ENCODE measurements at regions not wholly inside any gene's neighbourhood (a gene's known extent, or its start where the extent isn't known, plus 50 kb on each side); places are given as distances from the start of the nearest gene placed in this dataset.

DNA sequence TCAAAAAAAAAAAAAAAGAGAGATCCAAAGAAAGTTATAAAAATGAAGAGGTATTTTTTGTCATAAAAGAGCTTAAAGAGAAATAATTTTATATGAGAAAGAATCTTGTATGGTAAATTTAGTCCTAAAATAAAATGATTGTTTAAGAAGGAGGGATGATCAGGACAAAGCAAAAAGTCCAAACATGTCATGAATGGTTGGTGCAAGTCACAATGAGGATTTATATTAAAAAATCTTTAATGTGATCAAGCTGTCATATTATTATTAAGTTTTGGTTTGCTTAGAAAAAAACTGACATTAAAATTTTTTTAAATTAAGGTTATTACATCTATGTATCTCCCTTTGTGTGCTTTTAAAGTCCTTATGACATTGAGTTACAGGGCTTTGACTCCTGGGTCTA lies 220.4 kb downstream of the TMEM26 start:
- Mint-ChIP-seq H3K4me3 (no peak overlapping the region), H3K27ac (no peak overlapping the region), H3K27me3 (ENCODE audit: low read depth in 3 of 3) (peaks cover 0 to 4% (median 0%) of the 10 kb centered on the region in 3 donors), H3K4me1 (no peaks in the 10 kb centered on the region), H3K36me3 (no peaks in the 10 kb centered on the region), H3K9me3 (peaks cover 5 to 21% (median 13%) of the 10 kb centered on the region in 7 donors)
- no peaks in the 10 kb centered on the region for H3K36me3 ChIP-seq (replicated peaks in 1 of 2; ENCODE audit: control insufficient read depth in 1 of 2, insufficient read depth in 2 of 2, low read length in 2 of 2)
- no peak overlapping the region for H3K9ac ChIP-seq (ENCODE audit: insufficient read depth, low read length, poor library complexity, severe bottlenecking)
- H3K27me3 ChIP-seq (ENCODE audit: control insufficient read depth in 2 of 2, insufficient read depth in 2 of 2, low read length in 2 of 2) = no peaks in the 10 kb centered on the region
- no peak for DNase-seq
- no peak overlapping the region for H3K4me2 ChIP-seq (replicated peaks; ENCODE audit: extremely low read depth, low read length, poor library complexity, severe bottlenecking)
- no peak for TF ChIP-seq CTCF (IDR thresholded peaks at IDR 0.05)
- H3K27ac ChIP-seq (ENCODE audit: low read depth in 1 of 2, low read length in 2 of 2) = no peak overlapping the region
- H4K20me1 ChIP-seq (ENCODE audit: insufficient read depth, low read length) = no peaks in the 10 kb centered on the region
- H3K9me3 ChIP-seq (replicated peaks in 1 of 2; ENCODE audit: control insufficient read depth in 1 of 2, insufficient read depth in 1 of 2, low read length in 2 of 2) = peaks cover 0 to 13% of the 10 kb centered on the region in 2 donors
- H3K4me1 ChIP-seq (ENCODE audit: control insufficient read depth in 1 of 2, insufficient read depth in 2 of 2, low read length in 2 of 2) = no peaks in the 10 kb centered on the region
- intact Hi-C loops (cut with micrococcal nuclease) = no loop called here
- H3K4me3 ChIP-seq (replicated peaks in 1 of 3; ENCODE audit: low read depth in 2 of 3, low read length in 3 of 3) = no peak overlapping the region
- H2AFZ ChIP-seq (ENCODE audit: insufficient read depth, low read depth, low read length, poor library complexity, severe bottlenecking) = no peak overlapping the region
- H3K79me2 ChIP-seq (ENCODE audit: insufficient read depth, low read length) = no peaks in the 10 kb centered on the region

- no peak for DNase-seq
- no peak overlapping the region for H3K4me2 ChIP-seq (replicated peaks; ENCODE audit: extremely low read depth, low read length, poor library complexity, severe bottlenecking)
- H3K9ac ChIP-seq (ENCODE audit: insufficient read depth, low read length, poor library complexity, severe bottlenecking) = no peak overlapping the region
- Mint-ChIP-seq H3K27ac (no peak overlapping the region), H3K4me1 (no peaks in the 10 kb centered on the region), H3K9me3 (peaks cover 5 to 22% (median 18%) of the 10 kb centered on the region in 7 donors), H3K36me3 (no peaks in the 10 kb centered on the region), H3K27me3 (ENCODE audit: low read depth in 3 of 3) (peaks cover 0 to 2% (median 1%) of the 10 kb centered on the region in 3 donors), H3K4me3 (no peak overlapping the region)
- no peaks in the 10 kb centered on the region for H4K20me1 ChIP-seq (ENCODE audit: insufficient read depth, low read length)
- no peak overlapping the region for H3K4me3 ChIP-seq (replicated peaks in 1 of 3; ENCODE audit: low read depth in 2 of 3, low read length in 3 of 3)
- H3K27ac ChIP-seq (ENCODE audit: low read depth in 1 of 2, low read length in 2 of 2) = no peak overlapping the region
- no peaks in the 10 kb centered on the region for H3K4me1 ChIP-seq (ENCODE audit: control insufficient read depth in 1 of 2, insufficient read depth in 2 of 2, low read length in 2 of 2)
- H3K27me3 ChIP-seq (ENCODE audit: control insufficient read depth in 2 of 2, insufficient read depth in 2 of 2, low read length in 2 of 2) = no peaks in the 10 kb centered on the region
- no peak overlapping the region for H2AFZ ChIP-seq (ENCODE audit: insufficient read depth, low read depth, low read length, poor library complexity, severe bottlenecking)
- H3K9me3 ChIP-seq (replicated peaks in 1 of 2; ENCODE audit: control insufficient read depth in 1 of 2, insufficient read depth in 1 of 2, low read length in 2 of 2) = peaks cover 13 to 24% of the 10 kb centered on the region in 2 donors
- no peak for TF ChIP-seq CTCF (IDR thresholded peaks at IDR 0.05)
- intact Hi-C loops (cut with micrococcal nuclease) = no loop called here
- H3K36me3 ChIP-seq (replicated peaks in 1 of 2; ENCODE audit: control insufficient read depth in 1 of 2, insufficient read depth in 2 of 2, low read length in 2 of 2) = no peaks in the 10 kb centered on the region
- no peaks in the 10 kb centered on the region for H3K79me2 ChIP-seq (ENCODE audit: insufficient read depth, low read length)
Observed at GRCh38 chr10:61225939-61226338, 227.2 kb downstream of the TMEM26 start.

All from CD14-positive monocyte (primary cell).